NB4 (cell line): ENCODE measurements at regions not wholly inside any gene's neighbourhood (a gene's known extent, or its start where the extent isn't known, plus 50 kb on each side); places are given as distances from the start of the nearest gene placed in this dataset.

Experiments
- POLR2A ChIP-seq: IDR thresholded peaks from 2 replicates; pipeline ENCODE4 v1.6.1; 2011; ENCODE audit warnings: mild to moderate bottlenecking; ENCODE audit not compliant: insufficient read length; ENCODE audit errors: extremely low read depth
- TF ChIP-seq, protein P1 (sequence below): IDR thresholded peaks from one replicate; pipeline ENCODE4 v1.5.1; 2012; ENCODE audit warnings: low read depth, low read length
- TF ChIP-seq, protein P2 (sequence below): IDR thresholded peaks from 2 replicates; pipeline ENCODE4 v1.6.1; 2011; ENCODE audit warnings: low read depth, low read length

- TF ChIP-seq, protein P1, sequence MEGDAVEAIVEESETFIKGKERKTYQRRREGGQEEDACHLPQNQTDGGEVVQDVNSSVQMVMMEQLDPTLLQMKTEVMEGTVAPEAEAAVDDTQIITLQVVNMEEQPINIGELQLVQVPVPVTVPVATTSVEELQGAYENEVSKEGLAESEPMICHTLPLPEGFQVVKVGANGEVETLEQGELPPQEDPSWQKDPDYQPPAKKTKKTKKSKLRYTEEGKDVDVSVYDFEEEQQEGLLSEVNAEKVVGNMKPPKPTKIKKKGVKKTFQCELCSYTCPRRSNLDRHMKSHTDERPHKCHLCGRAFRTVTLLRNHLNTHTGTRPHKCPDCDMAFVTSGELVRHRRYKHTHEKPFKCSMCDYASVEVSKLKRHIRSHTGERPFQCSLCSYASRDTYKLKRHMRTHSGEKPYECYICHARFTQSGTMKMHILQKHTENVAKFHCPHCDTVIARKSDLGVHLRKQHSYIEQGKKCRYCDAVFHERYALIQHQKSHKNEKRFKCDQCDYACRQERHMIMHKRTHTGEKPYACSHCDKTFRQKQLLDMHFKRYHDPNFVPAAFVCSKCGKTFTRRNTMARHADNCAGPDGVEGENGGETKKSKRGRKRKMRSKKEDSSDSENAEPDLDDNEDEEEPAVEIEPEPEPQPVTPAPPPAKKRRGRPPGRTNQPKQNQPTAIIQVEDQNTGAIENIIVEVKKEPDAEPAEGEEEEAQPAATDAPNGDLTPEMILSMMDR, result no peak
- TF ChIP-seq POLR2A, result no peak
- TF ChIP-seq, protein P2, sequence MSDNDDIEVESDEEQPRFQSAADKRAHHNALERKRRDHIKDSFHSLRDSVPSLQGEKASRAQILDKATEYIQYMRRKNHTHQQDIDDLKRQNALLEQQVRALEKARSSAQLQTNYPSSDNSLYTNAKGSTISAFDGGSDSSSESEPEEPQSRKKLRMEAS, result no peak
Observed at GRCh38 chr2:215657844-215658243, 222.0 kb upstream of the FN1 start.
